Hepatocyte (in vitro differentiated cells): ENCODE measurements at regions not wholly inside any gene's neighbourhood (a gene's known extent, or its start where the extent isn't known, plus 50 kb on each side); places are given as distances from the start of the nearest gene placed in this dataset.

Source experiments
- EZH2 ChIP-seq: fragments of 200-600 bp; sonication (generic); IDR thresholded peaks from 2 replicates; pipeline ENCODE4 v1.6.1; 2016; ENCODE audit warnings: antibody characterized with exemption, mild to moderate bottlenecking, borderline replicate concordance
- TF ChIP-seq, protein P1 (sequence below): fragments of 200-600 bp; sonication (generic); IDR thresholded peaks from 2 replicates; pipeline ENCODE4 v1.5.1; 2016; ENCODE audit warnings: antibody characterized with exemption, mild to moderate bottlenecking; ENCODE audit not compliant: poor library complexity

DNA sequence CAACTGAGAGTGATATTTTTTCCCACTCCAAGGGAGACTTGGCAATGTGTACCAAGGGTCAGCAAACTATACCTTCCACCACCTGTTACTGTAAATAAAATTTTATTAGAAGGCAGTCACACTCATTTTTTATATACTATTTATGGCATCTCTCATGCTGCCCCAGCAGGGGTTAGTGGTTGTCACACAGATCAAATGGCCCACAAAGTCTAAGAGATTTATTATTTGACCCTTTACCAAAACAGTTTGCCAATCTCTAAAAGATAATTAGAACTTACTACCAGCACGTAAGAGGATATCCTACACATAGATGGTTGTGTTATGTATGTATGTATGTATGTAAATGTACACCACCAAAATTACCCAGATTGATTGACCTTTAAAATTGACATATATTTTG is 185.1 kb downstream of the PRR20E start:
- TF ChIP-seq EZH2 = no peak
- TF ChIP-seq, protein P1, sequence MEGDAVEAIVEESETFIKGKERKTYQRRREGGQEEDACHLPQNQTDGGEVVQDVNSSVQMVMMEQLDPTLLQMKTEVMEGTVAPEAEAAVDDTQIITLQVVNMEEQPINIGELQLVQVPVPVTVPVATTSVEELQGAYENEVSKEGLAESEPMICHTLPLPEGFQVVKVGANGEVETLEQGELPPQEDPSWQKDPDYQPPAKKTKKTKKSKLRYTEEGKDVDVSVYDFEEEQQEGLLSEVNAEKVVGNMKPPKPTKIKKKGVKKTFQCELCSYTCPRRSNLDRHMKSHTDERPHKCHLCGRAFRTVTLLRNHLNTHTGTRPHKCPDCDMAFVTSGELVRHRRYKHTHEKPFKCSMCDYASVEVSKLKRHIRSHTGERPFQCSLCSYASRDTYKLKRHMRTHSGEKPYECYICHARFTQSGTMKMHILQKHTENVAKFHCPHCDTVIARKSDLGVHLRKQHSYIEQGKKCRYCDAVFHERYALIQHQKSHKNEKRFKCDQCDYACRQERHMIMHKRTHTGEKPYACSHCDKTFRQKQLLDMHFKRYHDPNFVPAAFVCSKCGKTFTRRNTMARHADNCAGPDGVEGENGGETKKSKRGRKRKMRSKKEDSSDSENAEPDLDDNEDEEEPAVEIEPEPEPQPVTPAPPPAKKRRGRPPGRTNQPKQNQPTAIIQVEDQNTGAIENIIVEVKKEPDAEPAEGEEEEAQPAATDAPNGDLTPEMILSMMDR = no peak
